GM12878 (cell line): ENCODE measurements at regions not wholly inside any gene's neighbourhood (a gene's known extent, or its start where the extent isn't known, plus 50 kb on each side); places are given as distances from the start of the nearest gene placed in this dataset.

Source experiments
- BMI1 ChIP-seq: fragments of 450-650 bp; IDR thresholded peaks from 2 replicates; pipeline ENCODE4 v1.6.1; 2016; ENCODE audit warnings: mild to moderate bottlenecking, moderate library complexity, borderline replicate concordance
- CEBPB ChIP-seq, 2 experiments: fragments of 150-350 bp in 1 of 2; IDR thresholded peaks; 2 replicates each; pipeline ENCODE4 v1.6.1; 2012 to 2014; ENCODE audit warnings: low read depth in 2 of 2, low read length in 2 of 2, borderline replicate concordance in 1 of 2, inconsistent platforms in 1 of 2
- CREB1 ChIP-seq: IDR thresholded peaks from 2 replicates; pipeline ENCODE4 v1.6.1; 2012; ENCODE audit warnings: low read depth, mild to moderate bottlenecking, inconsistent platforms
- MEF2B ChIP-seq: fragments of 450-650 bp; IDR thresholded peaks from 2 replicates; pipeline ENCODE4 v1.6.1; 2018; ENCODE audit warnings: mild to moderate bottlenecking, moderate library complexity; ENCODE audit not compliant: partially characterized antibody, poor library complexity, severe bottlenecking
- MTA3 ChIP-seq: IDR thresholded peaks from 2 replicates; pipeline ENCODE4 v1.6.1; 2012; ENCODE audit warnings: low read length, inconsistent platforms, borderline replicate concordance
- NBN ChIP-seq: fragments of 450-650 bp; IDR thresholded peaks from 2 replicates; pipeline ENCODE4 v1.6.1; 2016
- NFXL1 ChIP-seq: fragments of 450-650 bp; IDR thresholded peaks from 2 replicates; pipeline ENCODE4 v1.6.1; 2017; ENCODE audit warnings: antibody characterized with exemption, mild to moderate bottlenecking, borderline replicate concordance
- POLR2AphosphoS2 ChIP-seq: IDR thresholded peaks from 2 replicates; pipeline ENCODE4 v1.6.1; 2011; ENCODE audit warnings: low read depth, mild to moderate bottlenecking, low read length, improper control_type of control experiment, moderate library complexity
- RUNX3 ChIP-seq: IDR thresholded peaks from 2 replicates; pipeline ENCODE4 v1.6.1; 2012; ENCODE audit warnings: low read length, inconsistent platforms
- SP1 ChIP-seq: IDR thresholded peaks from one replicate; pipeline ENCODE4 v1.6.1; 2011; ENCODE audit warnings: low read depth, low read length
- TBL1XR1 ChIP-seq: IDR thresholded peaks from 2 replicates; pipeline ENCODE4 v1.6.1; 2012; ENCODE audit warnings: low read depth, low read length, improper control_type of control experiment
- YBX1 ChIP-seq: fragments of 450-650 bp; IDR thresholded peaks from 2 replicates; pipeline ENCODE4 v1.6.1; 2016; ENCODE audit warnings: antibody characterized with exemption
- ZNF217 ChIP-seq: fragments of 450-650 bp; IDR thresholded peaks from 2 replicates; pipeline ENCODE4 v1.6.1; 2017; ENCODE audit warnings: antibody characterized with exemption, mild to moderate bottlenecking
- ZNF622 ChIP-seq: fragments of 450-650 bp; IDR thresholded peaks from 2 replicates; pipeline ENCODE4 v1.6.1; 2017; ENCODE audit warnings: mild to moderate bottlenecking, inconsistent platforms
- TF ChIP-seq, protein P1 (sequence below): IDR thresholded peaks from 2 replicates; pipeline ENCODE4 v1.6.1; 2012; ENCODE audit warnings: improper control_type of control experiment, low read depth, low read length; ENCODE audit not compliant: insufficient replicate concordance
- TF ChIP-seq, protein P2 (sequence below): IDR thresholded peaks from 2 replicates; pipeline ENCODE4 v1.6.1; 2011; ENCODE audit warnings: low read depth, low read length, improper control_type of control experiment, borderline replicate concordance
- TF ChIP-seq, protein P3 (sequence below), 3 experiments: IDR thresholded peaks in 2 of 3; conservative IDR thresholded peaks in 1 of 3; 2 replicates each; pipeline ENCODE4 v1.5.1; 2011; ENCODE audit warnings: low read depth in 3 of 3, low read length in 3 of 3, mild to moderate bottlenecking in 3 of 3, control low read depth in 2 of 3, moderate library complexity in 2 of 3, inconsistent platforms in 1 of 3, mixed read lengths in 1 of 3; ENCODE audit not compliant: control insufficient read depth in 2 of 3, insufficient read depth in 1 of 3; ENCODE audit errors: extremely low read depth in 1 of 3
- TF ChIP-seq, protein P4 (sequence below): IDR thresholded peaks from 2 replicates; pipeline ENCODE4 v1.6.1; 2011; ENCODE audit warnings: borderline replicate concordance, low read depth, mild to moderate bottlenecking, moderate library complexity, low read length; ENCODE audit not compliant: insufficient read depth, poor library complexity, severe bottlenecking
- TF ChIP-seq, protein P5 (sequence below): fragments of 450-650 bp; IDR thresholded peaks from 2 replicates; pipeline ENCODE4 v1.6.1; 2016; ENCODE audit warnings: mild to moderate bottlenecking

DNA sequence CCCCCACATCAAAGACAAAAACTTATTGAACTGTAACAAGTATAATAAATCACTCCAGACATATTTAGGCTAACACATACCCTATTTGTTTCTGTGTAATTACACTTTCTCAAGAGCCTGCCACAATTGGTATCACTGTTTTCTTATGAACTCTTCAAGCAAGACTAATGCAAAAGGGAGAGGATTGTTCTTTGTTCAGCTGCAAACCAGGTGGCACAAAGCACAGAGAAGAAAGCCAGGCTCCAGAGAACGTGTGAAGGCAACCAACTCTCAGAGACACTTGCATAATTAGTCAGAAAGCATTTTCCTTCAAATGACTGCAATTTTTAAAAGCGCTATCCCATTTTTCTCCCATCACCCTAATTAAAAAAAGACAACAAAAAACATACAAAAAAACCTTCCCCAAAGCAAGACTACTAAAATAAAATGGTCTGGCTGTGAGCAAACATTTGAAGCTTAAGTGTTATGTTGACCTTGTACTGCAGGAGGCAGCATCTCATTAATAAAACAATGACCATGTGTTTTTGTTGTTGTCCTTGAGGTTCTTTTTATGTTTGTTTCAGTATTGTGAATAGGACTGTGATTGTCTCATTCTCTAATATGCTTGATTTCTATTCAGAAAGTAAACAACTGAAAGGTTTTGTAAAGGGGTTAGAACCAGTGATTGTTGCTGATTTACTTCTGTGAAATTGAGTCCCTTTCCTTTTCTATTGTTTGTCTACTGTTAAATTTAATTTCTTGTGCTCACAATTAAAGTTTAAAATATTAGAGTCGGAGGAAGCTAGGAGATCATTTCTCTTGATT lies 452.7 kb upstream of the PDE3A start (continued):
- TF ChIP-seq, protein P1, sequence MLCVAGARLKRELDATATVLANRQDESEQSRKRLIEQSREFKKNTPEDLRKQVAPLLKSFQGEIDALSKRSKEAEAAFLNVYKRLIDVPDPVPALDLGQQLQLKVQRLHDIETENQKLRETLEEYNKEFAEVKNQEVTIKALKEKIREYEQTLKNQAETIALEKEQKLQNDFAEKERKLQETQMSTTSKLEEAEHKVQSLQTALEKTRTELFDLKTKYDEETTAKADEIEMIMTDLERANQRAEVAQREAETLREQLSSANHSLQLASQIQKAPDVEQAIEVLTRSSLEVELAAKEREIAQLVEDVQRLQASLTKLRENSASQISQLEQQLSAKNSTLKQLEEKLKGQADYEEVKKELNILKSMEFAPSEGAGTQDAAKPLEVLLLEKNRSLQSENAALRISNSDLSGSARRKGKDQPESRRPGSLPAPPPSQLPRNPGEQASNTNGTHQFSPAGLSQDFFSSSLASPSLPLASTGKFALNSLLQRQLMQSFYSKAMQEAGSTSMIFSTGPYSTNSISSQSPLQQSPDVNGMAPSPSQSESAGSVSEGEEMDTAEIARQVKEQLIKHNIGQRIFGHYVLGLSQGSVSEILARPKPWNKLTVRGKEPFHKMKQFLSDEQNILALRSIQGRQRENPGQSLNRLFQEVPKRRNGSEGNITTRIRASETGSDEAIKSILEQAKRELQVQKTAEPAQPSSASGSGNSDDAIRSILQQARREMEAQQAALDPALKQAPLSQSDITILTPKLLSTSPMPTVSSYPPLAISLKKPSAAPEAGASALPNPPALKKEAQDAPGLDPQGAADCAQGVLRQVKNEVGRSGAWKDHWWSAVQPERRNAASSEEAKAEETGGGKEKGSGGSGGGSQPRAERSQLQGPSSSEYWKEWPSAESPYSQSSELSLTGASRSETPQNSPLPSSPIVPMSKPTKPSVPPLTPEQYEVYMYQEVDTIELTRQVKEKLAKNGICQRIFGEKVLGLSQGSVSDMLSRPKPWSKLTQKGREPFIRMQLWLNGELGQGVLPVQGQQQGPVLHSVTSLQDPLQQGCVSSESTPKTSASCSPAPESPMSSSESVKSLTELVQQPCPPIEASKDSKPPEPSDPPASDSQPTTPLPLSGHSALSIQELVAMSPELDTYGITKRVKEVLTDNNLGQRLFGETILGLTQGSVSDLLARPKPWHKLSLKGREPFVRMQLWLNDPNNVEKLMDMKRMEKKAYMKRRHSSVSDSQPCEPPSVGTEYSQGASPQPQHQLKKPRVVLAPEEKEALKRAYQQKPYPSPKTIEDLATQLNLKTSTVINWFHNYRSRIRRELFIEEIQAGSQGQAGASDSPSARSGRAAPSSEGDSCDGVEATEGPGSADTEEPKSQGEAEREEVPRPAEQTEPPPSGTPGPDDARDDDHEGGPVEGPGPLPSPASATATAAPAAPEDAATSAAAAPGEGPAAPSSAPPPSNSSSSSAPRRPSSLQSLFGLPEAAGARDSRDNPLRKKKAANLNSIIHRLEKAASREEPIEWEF, result no peak
- TF ChIP-seq, protein P2, sequence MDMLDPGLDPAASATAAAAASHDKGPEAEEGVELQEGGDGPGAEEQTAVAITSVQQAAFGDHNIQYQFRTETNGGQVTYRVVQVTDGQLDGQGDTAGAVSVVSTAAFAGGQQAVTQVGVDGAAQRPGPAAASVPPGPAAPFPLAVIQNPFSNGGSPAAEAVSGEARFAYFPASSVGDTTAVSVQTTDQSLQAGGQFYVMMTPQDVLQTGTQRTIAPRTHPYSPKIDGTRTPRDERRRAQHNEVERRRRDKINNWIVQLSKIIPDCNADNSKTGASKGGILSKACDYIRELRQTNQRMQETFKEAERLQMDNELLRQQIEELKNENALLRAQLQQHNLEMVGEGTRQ, result no peak
- TF ChIP-seq BMI1 (peak; percentile 51; the same call in 1 of the 2 replicates), MTA3 (no peak), POLR2AphosphoS2 (no peak), RUNX3 (no peak), CEBPB (IDR thresholded peaks at IDR 0.05; ENCODE audit: borderline replicate concordance in 1 of 2, low read depth in 2 of 2, low read length in 2 of 2) (no peak), NFXL1 (no peak), YBX1 (no peak), NBN (peak; percentile 77), MEF2B (peak; percentile 62), ZNF217 (peak; percentile 81; the same call in 1 of the 2 replicates), CREB1 (no peak), SP1 (no peak), ZNF622 (no peak), TBL1XR1 (no peak)
- TF ChIP-seq, protein P3, sequence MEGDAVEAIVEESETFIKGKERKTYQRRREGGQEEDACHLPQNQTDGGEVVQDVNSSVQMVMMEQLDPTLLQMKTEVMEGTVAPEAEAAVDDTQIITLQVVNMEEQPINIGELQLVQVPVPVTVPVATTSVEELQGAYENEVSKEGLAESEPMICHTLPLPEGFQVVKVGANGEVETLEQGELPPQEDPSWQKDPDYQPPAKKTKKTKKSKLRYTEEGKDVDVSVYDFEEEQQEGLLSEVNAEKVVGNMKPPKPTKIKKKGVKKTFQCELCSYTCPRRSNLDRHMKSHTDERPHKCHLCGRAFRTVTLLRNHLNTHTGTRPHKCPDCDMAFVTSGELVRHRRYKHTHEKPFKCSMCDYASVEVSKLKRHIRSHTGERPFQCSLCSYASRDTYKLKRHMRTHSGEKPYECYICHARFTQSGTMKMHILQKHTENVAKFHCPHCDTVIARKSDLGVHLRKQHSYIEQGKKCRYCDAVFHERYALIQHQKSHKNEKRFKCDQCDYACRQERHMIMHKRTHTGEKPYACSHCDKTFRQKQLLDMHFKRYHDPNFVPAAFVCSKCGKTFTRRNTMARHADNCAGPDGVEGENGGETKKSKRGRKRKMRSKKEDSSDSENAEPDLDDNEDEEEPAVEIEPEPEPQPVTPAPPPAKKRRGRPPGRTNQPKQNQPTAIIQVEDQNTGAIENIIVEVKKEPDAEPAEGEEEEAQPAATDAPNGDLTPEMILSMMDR (IDR thresholded peaks at IDR 0.05 in 2 of 3, conservative IDR thresholded peaks at IDR 0.05 in 1 of 3; ENCODE audit: control insufficient read depth in 2 of 3, extremely low read depth in 1 of 3, insufficient read depth in 1 of 3, low read depth in 3 of 3, low read length in 3 of 3), result peak; percentile 28 to 72 (median 43); a peak in 4 of 6 replicates
- TF ChIP-seq, protein P4, sequence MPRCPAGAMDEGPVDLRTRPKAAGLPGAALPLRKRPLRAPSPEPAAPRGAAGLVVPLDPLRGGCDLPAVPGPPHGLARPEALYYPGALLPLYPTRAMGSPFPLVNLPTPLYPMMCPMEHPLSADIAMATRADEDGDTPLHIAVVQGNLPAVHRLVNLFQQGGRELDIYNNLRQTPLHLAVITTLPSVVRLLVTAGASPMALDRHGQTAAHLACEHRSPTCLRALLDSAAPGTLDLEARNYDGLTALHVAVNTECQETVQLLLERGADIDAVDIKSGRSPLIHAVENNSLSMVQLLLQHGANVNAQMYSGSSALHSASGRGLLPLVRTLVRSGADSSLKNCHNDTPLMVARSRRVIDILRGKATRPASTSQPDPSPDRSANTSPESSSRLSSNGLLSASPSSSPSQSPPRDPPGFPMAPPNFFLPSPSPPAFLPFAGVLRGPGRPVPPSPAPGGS, result no peak
- TF ChIP-seq, protein P5, sequence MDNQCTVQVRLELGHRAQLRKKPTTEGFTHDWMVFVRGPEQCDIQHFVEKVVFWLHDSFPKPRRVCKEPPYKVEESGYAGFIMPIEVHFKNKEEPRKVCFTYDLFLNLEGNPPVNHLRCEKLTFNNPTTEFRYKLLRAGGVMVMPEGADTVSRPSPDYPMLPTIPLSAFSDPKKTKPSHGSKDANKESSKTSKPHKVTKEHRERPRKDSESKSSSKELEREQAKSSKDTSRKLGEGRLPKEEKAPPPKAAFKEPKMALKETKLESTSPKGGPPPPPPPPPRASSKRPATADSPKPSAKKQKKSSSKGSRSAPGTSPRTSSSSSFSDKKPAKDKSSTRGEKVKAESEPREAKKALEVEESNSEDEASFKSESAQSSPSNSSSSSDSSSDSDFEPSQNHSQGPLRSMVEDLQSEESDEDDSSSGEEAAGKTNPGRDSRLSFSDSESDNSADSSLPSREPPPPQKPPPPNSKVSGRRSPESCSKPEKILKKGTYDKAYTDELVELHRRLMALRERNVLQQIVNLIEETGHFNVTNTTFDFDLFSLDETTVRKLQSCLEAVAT, result 0 out of 2 replicates have a peak, but pooled peaks have one; percentile 40
